Right forelimb (tissue), 1 donor: ENCODE measurements at regions not wholly inside any gene's neighbourhood (a gene's known extent, or its start where the extent isn't known, plus 50 kb on each side); places are given as distances from the start of the nearest gene placed in this dataset.

Experiments
- DNase-seq: peaks from one replicate; pipeline ENCODE4 v3.0.0-alpha.2; 2018

DNA sequence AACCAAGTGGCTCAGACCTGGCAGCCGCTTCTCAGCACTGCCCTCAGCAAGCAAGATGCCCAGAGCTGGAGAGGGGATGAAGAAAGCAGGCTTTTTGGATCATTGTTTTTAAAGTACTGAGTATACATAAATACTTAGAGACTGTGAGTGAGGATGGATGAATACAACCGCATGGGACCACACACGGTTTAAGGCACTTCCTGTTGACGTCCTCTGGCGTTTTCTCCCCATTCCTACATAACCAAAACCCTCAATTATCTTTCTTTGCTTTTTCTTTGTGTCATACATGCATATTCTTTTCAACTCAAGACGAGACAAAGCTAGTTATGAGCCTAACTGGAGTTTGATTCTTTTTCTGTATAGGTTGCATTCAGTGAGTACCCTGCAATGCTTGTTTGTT, 198.4 kb downstream of the GALR1 start:
- DNase-seq, result no peak

DNA sequence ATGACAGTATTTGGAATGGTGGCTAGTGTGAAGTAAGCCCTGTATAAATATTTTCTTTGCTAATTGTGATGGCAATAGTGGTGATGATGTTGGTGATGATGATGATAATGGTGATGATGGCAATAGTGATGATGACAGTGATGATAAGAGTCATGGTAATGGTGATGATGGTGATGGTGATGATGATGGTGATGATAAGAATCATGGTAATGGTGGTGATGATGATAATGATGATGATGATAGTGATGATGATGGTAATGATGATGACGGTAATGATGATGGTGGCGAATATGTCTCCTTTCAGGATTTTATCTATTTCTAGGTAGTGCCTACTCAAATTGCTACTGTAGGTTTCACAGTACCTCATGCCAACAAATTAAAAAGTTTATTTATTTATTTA, 205.4 kb downstream of the GALR1 start:
- no peak for DNase-seq

DNA sequence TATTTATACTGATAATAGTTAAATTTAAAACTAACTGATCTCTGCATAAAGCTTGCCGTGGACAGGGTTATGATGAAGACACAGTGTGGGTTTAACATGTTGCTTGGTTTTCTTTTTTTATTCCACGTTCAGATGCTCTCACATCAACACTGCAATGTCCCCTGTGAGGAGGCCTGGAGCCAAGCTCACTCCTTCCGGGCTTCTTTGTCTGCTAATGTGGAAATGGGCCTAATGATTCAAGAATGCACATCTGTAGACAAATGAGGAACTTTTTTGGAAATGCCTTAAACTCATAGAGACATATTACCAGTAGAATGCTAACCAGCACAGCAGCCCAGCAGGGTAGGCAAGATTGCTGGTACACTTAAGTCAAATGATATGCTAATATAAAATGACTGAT, 208.0 kb downstream of the GALR1 start:
- no peak for DNase-seq

GRCh38 chr18:77461062-77461688, 211.5 kb downstream of the GALR1 start:
- DNase-seq, result no peak

DNA sequence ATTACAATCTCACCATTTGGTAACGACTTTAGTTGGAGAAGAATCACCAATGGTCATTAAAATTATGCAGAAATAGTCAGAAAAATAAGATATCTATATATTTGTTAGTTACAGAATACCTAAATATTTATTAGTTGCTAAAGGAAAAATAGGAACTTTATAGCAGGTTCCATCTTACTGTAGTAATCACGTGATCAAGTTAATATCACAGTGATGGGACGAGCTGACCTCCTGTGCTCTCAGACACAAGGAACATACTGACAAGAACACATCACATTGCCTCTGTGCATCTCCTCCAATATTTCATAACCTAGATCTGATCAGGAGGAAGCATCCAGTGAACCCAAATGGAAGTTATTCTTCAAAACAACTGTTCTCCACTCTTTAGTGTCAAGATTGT, 215.3 kb downstream of the GALR1 start:
- DNase-seq, result no peak

DNA sequence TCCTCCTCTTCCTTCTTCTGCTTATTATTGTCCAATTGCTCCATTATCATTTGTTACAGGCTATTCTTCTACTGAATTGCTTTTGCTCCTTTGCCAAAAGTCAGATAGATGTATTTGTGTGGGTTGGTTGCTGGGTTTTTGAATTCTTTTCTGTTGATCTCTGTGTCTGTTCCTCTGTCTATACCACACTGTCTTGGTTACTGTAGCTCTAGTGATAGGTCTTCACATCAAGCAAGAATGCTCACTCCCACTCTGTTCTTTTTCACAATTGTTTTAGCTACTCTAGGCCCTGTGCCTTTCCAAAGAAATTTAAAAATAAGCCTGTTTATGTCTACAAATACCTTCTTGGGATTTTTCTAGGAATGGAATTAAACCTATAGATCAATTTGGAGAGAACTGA, 217.2 kb downstream of the GALR1 start:
- DNase-seq, result no peak

- no peak for DNase-seq
These were observed 219.5 kb downstream of the GALR1 start for GRCh38 chr18:77469131-77469530.

- no peak for DNase-seq
These were observed 221.1 kb downstream of the GALR1 start for GRCh38 chr18:77470569-77471413.

DNA sequence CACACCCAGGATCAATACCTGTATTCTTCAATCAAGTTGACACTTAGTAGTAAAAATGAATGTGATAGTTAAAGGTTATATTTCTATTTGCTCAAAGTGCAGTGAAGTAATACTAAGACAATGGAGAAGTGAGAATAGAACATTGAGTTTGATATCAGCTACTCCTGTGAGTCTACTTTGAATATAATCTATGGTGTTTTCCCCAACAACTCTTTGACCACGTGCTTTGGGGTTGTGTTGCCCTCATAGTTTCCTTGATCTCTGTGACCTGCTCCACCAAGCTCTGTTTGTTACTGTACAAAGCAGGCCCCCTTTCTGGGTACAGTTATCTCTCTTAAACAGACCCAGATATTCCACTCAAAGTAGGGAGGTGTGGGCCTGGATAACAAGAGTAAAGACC, 222.9 kb downstream of the GALR1 start:
- DNase-seq, result no peak

DNA sequence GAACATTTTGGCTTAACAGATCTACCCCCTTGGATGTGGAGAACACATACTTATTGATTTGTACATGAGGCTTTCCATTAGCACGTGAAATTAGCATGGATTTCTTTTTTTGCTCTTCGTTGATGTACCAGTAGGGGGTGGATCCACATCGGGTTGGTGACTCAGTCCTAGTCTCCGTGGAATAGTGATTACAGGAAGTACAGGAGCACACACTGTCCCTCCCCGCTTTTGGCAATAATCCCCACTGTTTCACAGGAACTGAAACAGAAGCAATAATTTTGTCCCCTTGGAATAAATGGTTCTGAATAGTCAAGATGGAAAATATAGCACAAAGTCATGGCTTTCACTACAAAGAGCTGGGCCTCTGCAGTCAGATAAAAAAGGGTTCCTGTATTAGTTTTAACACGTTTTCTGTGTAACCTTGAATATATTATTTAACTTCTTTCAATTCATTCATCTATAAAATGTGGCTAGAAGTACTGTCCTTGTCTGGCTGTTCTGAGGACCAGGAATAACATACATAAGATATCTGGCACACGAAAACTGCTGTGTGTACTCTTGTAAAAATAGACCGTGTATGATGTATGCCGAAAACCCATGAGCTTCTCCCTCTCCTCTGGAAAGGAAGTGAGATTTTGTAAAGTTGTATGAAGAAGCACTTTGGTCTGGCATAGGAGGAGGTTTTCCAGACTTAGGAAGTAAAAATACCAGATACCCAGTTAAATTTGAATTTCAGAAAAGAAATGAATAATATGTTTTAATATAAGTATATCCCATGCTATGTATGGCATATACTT, 229.2 kb downstream of the GALR1 start:
- DNase-seq, result no peak

DNA sequence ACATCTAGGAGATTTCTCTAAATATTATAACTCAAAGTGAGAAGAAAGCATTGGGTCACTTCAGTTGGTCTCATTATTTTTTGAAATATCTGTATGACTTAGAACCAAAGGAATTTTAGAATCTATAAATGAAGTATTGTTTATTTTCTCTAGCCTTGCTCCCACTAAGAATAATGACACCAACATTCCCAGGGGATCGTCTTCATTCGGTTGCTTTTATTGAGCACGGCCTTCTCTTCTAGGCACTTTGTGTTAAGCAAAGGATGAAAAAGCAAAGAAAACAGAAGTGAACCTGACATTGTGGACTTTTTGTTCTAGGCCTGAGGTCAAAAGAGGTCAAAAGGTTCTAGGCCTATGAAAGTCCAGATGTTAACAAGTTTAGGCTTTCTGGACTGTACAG, 231.9 kb downstream of the GALR1 start:
- DNase-seq, result no peak

GRCh38 chr18:77482190-77483085, 232.8 kb downstream of the GALR1 start:
- no peak for DNase-seq

- no peak for DNase-seq
These were observed 237.3 kb downstream of the GALR1 start for GRCh38 chr18:77486985-77487384.

DNA sequence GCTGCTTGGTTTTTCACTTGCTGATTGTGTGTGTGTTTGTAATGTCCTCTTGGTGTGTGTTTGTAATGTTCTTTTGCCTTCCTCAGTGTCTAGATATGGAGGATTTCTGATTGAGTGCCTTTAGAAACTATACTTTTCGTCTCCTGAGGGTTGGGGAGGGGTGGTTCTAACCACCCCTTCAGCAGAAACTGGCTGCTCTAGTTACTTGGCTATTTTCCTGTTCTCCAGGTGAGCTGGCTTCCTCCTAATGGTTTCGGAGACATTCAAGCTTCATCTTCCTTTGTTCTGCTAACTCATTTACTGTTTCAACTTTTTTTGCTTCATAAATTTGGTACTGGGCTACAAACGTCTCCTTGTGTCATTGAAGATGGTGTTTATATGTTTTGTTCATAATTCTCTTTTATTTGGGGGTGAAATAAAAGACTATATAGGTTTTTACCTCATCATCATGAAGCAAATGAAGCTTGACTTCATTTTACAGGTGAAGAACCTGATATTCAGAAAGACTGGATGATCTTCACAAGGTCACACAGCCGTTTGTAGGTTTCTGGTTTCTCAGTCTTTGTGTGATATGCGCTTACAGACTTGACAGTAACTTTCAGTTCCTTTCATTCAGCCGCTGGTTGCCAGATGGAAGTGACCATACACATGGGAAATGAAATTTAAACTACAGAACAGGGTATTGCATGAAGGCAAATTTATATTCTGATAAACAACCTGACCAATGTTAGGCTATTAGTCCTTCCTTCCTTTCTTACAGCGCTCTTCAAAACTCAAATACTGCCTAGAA, 238.5 kb downstream of the GALR1 start:
- no peak for DNase-seq

DNA sequence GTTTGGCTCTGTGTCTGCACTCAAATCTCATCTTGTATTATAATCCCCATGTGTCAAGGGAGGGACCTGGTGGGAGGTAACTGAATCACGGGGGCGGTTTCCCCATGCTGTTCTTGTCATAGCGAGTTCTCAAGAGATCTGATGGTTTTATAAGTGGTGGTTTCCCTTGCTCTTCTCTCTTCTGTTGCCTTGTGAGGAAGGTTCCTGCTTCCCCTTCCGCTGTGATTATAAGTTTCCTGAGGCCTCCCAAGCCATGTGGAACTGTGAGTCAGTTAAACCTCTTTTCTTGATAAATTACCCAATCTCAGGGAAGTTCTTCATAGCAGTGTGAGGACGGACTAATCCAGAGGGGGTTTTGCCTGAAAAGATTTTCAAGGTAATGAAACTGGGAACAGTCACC, 245.4 kb downstream of the GALR1 start:
- no peak for DNase-seq

DNA sequence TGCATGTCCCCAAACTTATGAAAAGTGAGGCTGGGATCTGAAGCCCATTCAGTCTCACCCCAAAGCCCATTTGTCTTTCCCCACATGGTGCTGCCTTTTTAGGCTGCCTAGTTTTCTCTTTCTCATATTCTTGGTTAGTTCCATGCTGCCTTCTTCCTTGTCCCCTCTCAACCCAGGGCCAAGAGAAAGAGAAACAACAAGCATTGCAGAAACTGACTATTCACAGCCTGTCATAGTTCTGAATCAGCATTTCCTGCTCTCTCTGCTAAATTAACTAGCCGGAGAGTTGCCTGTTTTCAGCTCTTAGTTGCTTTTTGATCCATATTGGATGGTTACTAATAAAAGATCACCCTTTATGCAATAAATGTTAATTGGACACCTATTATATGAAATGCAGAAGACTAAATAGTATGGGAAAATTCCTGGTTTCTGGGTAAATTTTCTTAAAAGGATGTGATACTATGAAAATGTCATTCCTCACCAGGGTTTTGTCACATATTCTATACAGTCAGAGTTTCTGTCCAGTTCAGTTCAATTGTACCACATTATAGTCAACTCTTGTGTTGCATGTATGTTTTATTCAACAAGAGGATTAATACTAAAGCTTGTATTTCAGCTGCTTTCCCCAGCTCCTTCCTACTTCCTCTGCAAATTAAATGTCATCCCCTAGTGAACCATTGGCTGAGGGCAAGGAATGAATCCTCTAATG, 246.5 kb downstream of the GALR1 start:
- DNase-seq, result no peak

- DNase-seq, result no peak
These were observed 251.6 kb downstream of the GALR1 start for GRCh38 chr18:77501266-77501665.

- no peak for DNase-seq
These were observed 255.9 kb downstream of the GALR1 start for GRCh38 chr18:77505499-77505898.

GRCh38 chr18:77512152-77512551, 262.5 kb downstream of the GALR1 start:
- no peak for DNase-seq

DNA sequence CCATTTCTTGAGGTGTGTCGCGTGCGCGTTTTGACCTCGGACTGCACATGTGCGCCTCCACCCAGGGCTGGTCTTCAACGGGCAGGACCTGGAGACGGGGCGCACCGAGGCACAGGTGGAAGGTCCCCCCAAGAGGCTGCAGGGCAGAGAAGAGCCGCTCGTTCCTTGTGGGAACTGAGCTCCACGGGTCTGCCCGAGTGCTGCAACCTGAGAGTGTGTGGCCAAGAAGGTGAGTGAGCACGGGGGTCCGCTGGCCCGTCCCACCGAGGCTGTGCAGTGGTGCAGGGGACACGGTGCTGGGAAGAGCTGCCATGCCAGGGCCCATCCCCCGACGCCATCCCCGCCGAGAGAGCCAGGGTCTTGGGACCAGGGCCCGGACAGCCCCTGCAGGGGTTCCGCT, 268.3 kb downstream of the GALR1 start:
- no peak for DNase-seq

GRCh38 chr18:77520767-77521166, 271.1 kb downstream of the GALR1 start:
- DNase-seq, result no peak
